ENCODE measurements at regions not wholly inside any gene's neighbourhood (a gene's known extent, or its start where the extent isn't known, plus 50 kb on each side); places are given as distances from the start of the nearest gene placed in this dataset.

DNA sequence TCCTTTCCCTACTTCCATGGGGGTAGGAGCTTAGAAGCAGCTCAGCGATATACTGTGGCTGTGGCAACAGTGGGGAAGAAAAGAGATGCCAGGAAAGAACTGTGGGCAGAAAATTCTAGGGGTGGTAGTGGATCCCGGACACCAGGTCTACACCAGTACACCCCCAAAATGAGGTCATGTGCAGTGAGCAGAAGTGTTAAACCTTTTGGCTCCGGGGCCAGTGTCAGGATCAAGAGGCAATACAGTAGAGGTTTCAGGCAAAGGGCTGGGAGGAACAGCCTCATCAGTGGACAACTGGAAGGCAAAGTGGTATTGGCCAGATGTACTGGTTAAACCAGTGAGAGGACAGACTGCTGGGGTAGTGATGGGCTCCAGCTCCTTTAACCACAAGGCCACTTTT, 163.1 kb upstream of the CCL2 start:
- FAIRE-seq, result no peak
- CTCF ChIA-PET (ENCODE audit: low intra/inter-chr PET ratio, low total read pairs), result no interaction called here

More for the DNA sequence above, 163.1 kb upstream of the CCL2 start:
- TF ChIP-seq, protein P1, sequence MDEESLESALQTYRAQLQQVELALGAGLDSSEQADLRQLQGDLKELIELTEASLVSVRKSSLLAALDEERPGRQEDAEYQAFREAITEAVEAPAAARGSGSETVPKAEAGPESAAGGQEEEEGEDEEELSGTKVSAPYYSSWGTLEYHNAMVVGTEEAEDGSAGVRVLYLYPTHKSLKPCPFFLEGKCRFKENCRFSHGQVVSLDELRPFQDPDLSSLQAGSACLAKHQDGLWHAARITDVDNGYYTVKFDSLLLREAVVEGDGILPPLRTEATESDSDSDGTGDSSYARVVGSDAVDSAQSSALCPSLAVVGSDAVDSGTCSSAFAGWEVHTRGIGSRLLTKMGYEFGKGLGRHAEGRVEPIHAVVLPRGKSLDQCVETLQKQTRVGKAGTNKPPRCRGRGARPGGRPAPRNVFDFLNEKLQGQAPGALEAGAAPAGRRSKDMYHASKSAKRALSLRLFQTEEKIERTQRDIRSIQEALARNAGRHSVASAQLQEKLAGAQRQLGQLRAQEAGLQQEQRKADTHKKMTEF (CRISPR knock-in tag; IDR thresholded peaks at IDR 0.05), result no peak
- TF ChIP-seq ZNF788 (CRISPR knock-in tag; IDR thresholded peaks at IDR 0.05; ENCODE audit: borderline replicate concordance) (no peak), MIER2 (CRISPR knock-in tag; IDR thresholded peaks at IDR 0.05) (no peak), PRMT3 (CRISPR knock-in tag; IDR thresholded peaks at IDR 0.05; ENCODE audit: borderline replicate concordance, low read depth) (no peak), ELK4 (CRISPR knock-in tag; IDR thresholded peaks at IDR 0.05; ENCODE audit: borderline replicate concordance) (no peak), MZF1 (CRISPR knock-in tag; IDR thresholded peaks at IDR 0.05; ENCODE audit: borderline replicate concordance) (no peak), CREB1 (IDR thresholded peaks at IDR 0.05) (no peak), CREB1 (CRISPR knock-in tag; IDR thresholded peaks at IDR 0.05) (no peak), TBX3 (IDR thresholded peaks at IDR 0.05; ENCODE audit: borderline replicate concordance) (no peak), ETV5 (CRISPR knock-in tag; IDR thresholded peaks at IDR 0.05; ENCODE audit: borderline replicate concordance) (no peak), ZNF629 (CRISPR knock-in tag; conservative IDR thresholded peaks at IDR 0.05) (no peak), ZBTB39 (CRISPR knock-in tag; IDR thresholded peaks at IDR 0.05) (no peak)
- no peaks in the 10 kb centered on the region for H3K4me1 ChIP-seq (ENCODE audit: insufficient read depth, low read length)
- H2AFZ ChIP-seq (ENCODE audit: low read length), result no peak overlapping the region
- in situ Hi-C loops (cut with HindIII; ENCODE audit: extremely low pct_ligation_motif_present, low pct_unique_long_range_greater_than_20kb) (no loop called here), intact Hi-C loops (cut with micrococcal nuclease; ENCODE audit: unreplicated experiment) (no loop called here)
- no peak overlapping the region for H3K27ac ChIP-seq (ENCODE audit: extremely low read length, insufficient read depth, low read length)
- no peaks in the 10 kb centered on the region for H3K36me3 ChIP-seq (replicated peaks in 1 of 2; ENCODE audit: control insufficient read depth in 1 of 2, insufficient read depth in 2 of 2, low read length in 2 of 2)
- no peaks in the 10 kb centered on the region for H3K79me2 ChIP-seq (ENCODE audit: insufficient read depth, low read length)
- no peak for ATAC-seq
- H3K4me3 ChIP-seq (replicated peaks in 1 of 3; ENCODE audit: insufficient read depth in 1 of 3, low read depth in 2 of 3, low read length in 3 of 3), result no peak overlapping the region
- H3K27me3 ChIP-seq (ENCODE audit: control insufficient read depth in 1 of 2, insufficient read depth in 2 of 2, low read length in 2 of 2), result no peaks in the 10 kb centered on the region
- no TSS peak for BruUV-seq (replicated peaks)
- WGBS (ENCODE audit: low lambda C conversion rate), result 0% methylated on average over 3 of the region's 3 CpGs
- H3K9me3 ChIP-seq (ENCODE audit: low read length), result peaks cover 56% of the 10 kb centered on the region
- POLR2A ChIA-PET, result no interaction called here
- no peak overlapping the region for H3K9ac ChIP-seq (ENCODE audit: insufficient read depth, low read depth, low read length)
- no peak overlapping the region for H3K4me2 ChIP-seq (ENCODE audit: low read depth, low read length)
- H4K20me1 ChIP-seq (ENCODE audit: insufficient read depth, low read length), result no peaks in the 10 kb centered on the region
- DNase-seq (ENCODE audit: low spot score), result no peak

All from HepG2 (cell line).